HG03103 (cell line): ENCODE measurements at regions not wholly inside any gene's neighbourhood (a gene's known extent, or its start where the extent isn't known, plus 50 kb on each side); places are given as distances from the start of the nearest gene placed in this dataset.
"Not testable (repeated sequence)": the region's sequence is repeated elsewhere in the genome, so short reads cannot be mapped to it uniquely, and the experiment has no call there.

ENCODE experiments used
- ATAC-seq: cut with Tn5 transposase; IDR thresholded peaks from one replicate; pipeline ENCODE4 v1.9.1; 2021; ENCODE audit warnings: low read depth; ENCODE audit not compliant: unreplicated experiment

DNA sequence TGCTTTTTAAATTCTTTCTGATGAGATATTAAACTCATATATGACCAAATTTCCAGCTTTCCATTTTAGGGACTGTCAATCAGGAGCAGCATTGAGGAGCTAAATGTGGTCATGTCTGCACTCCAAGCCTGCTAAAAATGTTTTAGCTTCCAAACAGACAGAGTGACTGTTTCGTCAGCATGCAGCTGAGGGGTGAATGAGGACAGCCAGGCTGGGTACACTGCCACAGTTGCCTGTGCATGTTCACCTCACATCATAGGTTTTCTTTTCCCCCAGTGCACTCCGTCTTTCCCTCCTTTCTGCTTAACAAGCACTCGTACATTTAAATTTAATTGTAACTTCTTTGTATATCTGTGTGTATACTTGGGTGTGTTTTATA lies 138.1 kb downstream of the ARRDC3 start:
- ATAC-seq = no peak

DNA sequence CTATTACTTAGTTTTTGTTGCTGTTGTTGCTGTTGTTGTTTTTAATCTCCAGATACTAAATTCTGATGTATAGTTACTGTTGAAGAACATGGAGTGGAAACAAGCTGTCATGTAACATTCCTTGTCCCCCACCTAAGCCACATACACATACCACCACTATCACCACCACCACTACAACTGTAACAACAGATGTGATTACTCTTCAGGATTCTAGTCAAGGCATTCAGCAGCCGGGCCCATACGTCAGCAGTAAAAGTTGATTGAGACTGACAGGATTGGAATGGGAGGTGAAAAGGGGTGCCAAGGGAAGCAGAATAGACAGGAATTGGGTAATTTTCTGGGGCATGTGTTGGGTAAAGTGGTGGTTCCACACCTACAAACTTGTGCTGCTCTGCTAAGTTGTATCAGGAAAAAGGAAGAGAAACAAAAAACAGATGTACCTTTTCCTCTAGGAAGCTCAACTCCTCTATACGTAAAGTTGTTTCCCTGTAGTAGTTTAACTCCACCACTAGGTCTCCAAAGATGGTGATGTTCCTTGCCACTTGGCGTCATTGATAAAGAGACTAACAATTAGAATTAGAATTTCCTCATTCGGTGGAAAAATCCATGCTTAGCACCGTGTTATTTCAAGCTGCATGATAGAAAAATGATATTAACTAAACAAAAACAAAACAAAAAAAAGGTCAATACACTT lies 138.6 kb downstream of the ARRDC3 start:
- no peak for ATAC-seq

DNA sequence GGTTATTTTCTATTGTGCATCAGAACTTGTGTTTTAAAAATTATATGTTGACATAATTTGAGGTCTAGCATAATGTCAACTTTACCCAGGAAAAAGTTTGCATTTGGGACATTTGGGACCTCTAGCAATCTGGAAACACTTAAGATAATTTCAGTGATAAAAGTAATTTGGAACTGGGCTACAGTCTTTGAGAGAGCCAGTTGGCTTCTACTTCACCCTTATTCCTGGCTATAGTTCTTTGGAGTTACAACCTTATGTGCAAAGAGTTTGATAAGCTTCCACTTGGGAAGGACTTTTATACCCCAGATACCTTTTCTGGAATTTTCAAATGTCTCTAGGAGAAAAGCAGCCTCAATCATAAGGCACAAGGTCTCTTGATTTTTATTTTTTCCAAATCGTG lies 139.3 kb downstream of the ARRDC3 start:
- ATAC-seq = no peak

DNA sequence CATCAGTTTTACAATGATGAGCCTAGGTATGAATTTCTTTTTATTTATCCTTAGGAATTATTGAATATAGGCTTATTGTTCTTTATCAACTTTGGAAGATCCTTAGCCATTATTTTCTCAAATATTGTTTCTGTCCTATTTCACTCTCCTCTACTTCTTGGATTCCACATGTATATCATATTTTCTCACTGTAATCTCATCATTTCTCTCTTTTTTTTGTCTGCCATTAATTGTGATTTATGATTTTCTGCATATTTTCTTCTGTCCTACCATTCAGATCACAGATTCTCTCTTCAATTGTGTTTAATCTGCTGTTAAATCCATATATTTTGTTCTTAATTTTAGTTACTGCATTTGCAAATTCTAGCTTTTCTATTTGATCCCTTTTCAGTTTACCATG lies 139.8 kb downstream of the ARRDC3 start:
- ATAC-seq = no peak

DNA sequence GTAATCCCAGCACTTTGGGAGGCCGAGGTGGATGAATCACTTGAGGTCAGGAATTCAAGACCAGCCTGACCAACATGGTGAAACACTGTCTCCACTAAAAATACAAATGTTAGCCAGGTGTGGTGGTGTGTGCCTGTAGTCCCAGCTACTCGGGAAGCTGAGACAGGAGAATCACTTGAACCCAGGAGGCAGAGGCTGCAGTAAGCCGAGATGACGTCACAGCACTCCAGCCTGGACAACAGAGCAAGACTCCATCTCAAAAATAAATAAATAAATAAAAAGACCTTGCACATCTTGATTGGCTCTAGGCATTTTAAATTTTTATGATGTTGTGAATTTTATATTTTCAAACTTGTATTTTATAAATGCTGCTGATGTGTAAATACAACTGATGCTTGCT lies 141.7 kb downstream of the ARRDC3 start:
- not testable (repeated sequence) for ATAC-seq

DNA sequence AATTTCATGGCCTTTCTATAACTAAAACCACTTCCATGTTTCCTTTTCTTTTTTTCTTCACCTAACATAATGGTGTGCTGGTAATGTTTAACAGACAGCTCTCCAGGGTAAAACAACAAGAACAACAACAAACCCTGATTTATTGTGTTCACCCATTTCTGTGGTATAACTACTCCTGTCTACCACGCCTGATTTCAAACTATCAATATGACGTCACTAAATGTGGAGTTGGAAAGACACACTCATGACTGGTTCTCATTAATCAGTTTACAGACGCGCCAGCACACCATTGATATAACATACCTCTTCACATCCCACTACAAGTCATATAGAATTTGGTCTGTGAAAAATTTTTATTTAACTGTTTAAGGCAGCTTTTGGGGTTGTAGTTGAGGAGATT lies 142.9 kb downstream of the ARRDC3 start:
- no peak for ATAC-seq

DNA sequence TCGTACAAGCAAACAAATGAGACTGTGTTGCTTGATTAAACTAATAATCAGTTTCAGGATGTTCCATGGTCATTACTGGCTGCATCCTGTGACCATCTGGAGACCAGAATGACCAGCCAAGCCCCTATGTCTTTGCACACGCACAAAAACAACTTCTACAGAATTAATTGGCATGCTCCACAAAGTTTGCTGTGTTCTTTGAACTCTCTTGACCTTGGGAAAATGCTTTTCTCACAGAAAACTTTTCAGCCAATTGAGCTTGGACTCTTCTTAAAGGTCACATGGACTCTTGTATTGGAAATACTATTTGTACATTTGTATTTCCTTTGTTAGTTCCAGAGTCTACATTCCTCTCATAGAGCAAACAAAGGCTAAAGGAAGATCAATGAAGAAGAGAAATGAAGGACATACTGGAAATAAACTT lies 147.8 kb downstream of the ARRDC3 start:
- no peak for ATAC-seq

DNA sequence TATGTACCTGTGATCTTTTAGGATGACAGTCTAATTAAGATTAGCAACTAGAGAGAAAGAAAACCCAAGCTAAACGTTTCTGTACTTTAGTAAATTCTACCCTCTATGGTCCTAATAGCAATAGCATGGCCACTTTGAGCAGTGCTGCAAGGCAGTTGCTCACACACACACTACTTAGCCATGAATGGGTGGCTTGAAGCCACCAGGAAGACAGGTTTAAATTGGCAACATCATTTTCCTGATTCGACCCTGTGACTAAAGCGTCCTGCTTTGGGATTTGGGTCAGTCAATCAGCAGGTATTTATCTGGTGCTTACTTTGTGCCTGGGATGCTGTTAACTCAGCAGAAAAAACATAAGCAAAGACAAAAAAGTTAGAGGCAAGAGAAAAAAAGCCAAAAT lies 150.6 kb downstream of the ARRDC3 start:
- ATAC-seq = no peak

DNA sequence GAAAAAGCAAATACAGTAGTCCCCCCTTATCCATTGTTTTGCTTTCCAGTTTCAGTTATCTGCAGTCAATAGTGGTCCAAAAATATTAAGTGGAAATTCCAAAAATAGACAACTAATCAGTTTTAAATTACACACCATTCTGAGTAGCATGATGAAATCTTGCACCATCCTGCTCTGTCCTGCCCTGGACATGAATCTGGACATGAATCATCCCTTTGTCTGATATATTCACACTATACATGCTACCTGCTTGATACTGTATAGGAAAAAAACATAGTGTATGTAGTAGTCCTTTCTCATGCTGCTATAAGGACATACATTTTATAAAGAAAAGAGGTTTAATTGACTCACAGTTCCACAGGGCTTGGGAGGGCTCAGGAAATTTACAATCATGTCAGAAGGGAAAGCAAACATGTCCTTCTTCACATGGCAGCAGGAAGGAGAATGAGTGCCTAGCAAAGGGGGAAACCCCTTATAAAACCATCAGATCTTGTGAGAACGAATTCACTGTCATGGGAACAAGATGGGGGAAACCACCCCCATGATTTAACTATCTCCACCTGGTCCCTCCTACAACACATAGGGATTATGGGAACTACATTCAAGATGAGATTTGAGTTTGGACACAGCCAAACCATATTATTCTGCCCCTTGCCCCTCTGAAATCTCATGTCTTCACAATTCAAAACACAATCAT lies 153.9 kb downstream of the ARRDC3 start:
- ATAC-seq = no peak

DNA sequence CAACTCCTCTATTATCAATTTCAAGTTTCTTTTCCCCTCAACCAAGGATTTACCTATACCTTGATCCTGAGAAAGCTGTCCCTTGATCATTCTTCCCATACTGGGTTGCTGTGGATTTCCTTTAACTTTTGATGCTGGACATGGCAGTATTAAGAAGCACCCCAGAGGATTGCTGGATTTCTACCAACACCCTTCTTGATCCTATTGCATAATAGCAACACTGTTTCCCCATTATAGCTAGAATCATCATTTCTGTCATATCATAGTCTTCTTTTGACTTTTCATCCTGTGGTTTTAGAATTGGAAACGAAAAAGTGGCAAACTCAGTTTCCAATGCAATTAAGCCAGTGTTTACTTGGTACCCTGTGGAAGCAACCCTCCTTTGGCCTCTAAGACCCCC lies 154.9 kb downstream of the ARRDC3 start:
- no peak for ATAC-seq

DNA sequence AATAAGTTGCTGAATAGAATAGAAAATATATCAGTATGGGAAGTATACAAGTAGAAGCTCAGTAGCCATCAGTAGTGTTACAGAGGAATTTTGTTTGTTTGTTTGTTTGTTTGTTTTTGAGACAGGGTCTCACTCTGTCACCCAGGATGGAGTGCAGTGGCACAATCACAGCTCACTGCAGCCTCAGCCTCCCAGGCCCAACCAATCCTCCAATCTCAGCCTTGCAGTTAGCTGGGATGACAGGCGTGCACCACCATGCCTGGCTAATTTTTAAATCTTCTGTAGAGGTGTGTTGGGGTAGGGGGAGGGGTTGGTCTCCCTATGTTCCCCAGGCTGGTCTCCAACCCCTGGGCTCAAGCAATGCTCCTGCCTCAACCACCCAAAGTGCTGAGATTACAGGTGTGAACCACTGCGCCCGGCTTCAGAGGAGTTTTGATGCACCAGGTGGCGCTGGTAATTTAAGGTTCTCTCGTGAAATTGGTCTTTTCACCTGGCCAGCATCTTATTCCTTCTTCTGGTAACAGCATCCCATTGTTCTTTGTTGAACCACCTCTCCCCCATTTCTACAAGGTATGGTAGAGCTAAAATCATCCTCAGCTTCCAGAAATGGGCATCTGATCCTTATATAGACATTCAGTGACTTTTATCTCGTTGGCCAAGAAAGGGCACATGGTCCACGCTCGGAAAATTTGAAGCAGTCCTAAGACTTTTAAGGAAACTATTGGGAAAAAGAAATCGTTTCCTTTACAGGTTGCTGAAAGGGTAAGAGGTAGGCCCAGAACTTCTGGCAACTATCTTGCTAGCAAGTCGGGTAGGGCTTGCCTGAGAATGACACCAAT lies 157.1 kb downstream of the ARRDC3 start:
- ATAC-seq = no peak

DNA sequence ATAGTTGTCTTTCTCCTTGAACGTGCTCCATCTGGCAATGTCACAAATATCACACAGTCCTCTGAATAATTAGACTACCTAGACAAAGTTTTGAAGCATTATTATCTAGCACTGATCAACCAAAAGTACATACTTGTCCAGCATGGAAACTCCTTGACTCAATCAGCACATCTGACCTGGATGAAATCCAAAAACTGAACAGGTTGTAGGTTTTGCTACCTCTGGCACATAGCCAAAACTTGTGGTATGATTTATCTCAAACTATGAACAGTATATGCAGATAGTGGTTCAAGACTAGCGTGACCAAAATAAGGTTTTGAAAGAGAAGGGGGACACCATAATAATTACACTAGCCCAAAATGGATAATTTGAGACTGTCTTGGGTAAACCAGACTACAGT lies 158.1 kb downstream of the ARRDC3 start:
- no peak for ATAC-seq

DNA sequence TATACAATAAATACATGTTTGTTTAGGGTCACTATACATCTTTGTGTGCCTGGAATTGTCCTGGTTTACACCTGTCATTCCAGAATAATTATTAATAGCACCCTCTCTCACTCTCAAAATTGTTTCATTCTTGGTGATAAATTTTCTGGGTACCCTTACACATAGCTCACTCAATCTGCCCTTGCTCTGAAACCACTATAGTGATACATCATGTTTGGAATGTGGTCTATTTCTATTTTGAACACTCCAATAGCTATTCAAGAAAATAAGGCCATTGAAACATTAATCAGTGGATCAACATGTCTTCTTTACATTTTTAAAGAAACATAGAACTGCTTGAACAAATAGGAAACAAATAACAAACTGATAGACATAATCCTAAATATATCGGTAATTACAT lies 158.7 kb downstream of the ARRDC3 start:
- ATAC-seq = no peak

DNA sequence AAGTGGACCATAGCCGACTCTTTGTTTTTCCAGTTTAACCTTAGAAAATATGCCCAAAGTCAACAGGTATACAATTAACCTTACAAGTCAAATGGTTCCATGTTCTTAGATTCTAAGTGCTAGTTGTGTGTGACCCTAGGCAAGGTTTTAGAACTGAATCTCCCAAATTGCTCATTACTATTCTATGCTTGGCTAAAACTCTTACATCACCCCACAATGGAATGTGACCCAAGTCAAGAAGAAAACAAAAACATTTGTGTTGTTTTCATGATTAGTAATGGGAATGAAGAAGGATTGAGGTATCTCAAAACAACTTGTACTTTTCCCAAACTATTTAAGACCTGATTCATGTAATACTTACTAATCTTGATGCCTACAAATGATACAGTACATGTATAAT lies 159.2 kb downstream of the ARRDC3 start:
- ATAC-seq = no peak

DNA sequence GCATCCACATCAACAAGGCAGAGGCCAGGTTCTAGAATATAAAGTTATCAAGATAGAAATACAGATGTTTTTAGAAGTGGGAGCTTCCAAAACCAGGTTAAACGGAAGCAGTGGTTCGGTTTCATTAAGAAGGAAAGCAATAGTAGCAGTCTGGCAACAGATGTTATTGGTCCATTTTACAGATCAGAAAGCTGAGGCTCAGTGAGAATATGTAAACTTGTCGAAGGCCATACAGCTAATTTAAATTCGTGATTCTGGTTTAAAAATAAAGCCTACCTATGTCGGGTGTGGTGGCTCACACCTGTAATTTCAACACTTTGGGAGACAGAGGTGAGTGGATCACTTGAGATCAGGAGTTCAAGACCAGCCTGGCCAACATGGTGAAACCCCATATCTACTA lies 160.6 kb downstream of the ARRDC3 start:
- ATAC-seq = no peak

DNA sequence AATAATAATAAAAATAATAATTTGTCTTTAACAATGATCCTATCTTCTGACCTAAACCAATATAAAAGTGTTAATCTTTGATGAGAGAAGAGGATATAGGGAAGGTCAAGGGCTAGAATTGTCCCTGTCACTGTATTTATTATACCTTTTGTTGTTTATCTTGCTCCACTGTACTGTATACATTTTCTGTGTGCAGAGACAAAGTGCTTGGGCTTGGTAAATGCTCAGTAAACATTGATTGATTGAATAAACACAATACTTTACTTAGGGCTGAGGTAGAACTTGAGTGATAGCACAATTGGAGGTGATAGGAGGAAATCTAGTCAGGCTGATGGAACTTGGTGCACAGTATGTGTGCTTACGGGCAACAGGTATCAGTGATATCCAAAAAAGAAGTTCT lies 161.2 kb downstream of the ARRDC3 start:
- ATAC-seq = no peak

DNA sequence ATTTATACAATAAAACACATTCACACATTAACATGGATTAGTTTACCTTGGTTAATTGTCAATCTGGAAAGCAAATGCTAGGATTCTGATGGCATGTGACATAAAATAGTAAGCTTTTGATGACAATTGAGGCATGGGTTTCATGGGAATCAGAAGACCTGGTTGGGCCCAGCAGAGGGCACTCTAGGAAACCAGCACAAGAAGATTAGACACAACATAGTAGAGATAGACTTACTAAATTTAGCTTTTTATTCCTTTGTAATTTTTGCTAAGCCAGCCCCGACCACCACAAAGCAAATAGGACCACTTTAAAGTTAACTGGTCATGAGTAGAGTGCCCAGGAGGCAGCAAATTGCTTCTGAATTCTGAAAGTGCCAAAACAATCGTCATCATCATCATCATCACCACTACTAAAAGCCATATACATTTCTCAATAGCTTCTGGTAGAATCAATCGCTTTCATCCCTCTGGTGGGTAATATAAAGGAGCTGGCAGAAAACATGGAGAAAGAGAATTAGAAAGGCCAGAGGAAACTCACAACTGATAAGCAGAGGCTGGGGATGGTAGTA lies 163.2 kb downstream of the ARRDC3 start:
- no peak for ATAC-seq

DNA sequence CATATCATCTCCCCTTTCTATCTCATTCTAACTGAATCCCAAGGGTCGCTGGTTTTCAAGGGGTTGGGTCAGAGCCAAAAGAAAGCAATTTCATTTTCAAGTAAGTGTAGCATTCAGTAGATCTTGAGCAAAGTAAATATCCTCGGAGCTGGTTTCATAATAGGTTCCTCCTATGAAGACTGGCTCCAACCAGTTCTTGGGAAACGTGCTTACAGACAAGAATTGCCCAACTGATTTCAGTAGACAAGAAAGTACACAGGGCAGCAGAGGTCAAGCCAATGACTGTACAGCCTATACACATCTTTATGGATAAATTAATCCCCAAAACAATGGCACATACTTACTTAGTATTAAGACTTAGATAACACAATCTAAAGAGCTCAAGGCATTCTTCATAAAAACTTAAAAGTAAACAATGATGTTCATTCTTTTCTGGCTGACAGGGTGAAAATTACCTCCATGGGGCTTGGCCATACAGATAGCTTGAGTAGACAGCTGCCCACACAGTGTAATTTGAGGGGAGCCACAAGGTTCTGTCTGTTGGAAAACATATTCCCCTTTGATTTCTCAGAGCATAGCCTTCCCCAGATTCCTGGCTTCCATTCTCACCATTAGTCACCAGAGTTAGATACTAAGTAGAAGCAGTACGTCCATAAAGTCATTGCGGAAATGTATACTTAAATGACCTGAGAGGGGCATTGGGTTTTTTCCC lies 163.9 kb downstream of the ARRDC3 start:
- no peak for ATAC-seq

DNA sequence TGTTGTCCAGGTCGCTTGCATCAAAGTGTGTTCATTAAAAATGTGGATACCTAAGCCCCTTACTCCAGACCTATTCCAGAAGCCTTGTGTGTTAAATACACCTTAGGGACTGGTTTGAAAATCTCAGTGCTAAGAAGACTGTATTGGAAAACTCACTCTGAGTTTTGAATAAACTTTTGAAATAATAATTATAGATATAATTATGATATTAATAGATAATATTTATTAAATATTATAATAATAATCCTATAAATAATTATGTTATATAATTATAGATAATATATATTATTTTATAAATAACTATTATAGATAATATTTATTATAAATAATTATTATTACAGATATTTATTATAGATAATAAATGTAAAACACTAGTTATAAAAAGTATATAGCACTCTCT lies 165.3 kb downstream of the ARRDC3 start:
- ATAC-seq = no peak

DNA sequence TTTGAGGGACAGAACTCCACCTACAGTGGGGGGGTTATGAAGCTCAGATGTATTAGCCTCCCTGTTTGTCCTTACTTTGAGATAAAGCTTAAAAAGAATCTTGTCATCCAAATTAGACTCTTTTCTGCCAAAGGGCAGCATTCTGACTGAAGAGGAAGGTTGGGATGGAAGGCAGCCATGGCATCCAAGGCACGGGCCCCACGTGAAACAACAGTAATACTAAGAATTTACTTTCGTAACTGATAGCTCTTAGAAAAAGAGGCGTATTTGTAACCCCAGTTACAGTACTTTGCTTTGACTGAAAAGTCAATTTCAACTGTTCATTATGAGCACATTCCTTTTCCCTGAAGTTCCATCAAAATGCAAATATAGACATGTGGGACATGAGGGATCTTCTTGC lies 168.5 kb downstream of the ARRDC3 start:
- ATAC-seq = no peak
